ENCODE measurements at regions not wholly inside any gene's neighbourhood (a gene's known extent, or its start where the extent isn't known, plus 50 kb on each side); places are given as distances from the start of the nearest gene placed in this dataset.

GRCh38 chr2:78318275-78318674 lies 707.2 kb upstream of the REG3G start:
- Histone ChIP-seq H3K27ac (no peak overlapping the region), H3K9me3 (no peaks in the 10 kb centered on the region), H3K4me3 (no peak overlapping the region), H3K27me3 (no peaks in the 10 kb centered on the region), H3K36me3 (no peaks in the 10 kb centered on the region), H3K4me1 (no peaks in the 10 kb centered on the region)
- 68 to 76% methylated on average over 2 of the region's 2 CpGs for WGBS, 2 donors
- TF ChIP-seq POLR2AphosphoS5 (IDR thresholded peaks at IDR 0.05) (no peak), POLR2A (IDR thresholded peaks at IDR 0.05) (no peak), EP300 (IDR thresholded peaks at IDR 0.05) (no peak)
- intact Hi-C loops (cut with DNase I), result no loop called here
- DNase-seq, result no peak

DNA sequence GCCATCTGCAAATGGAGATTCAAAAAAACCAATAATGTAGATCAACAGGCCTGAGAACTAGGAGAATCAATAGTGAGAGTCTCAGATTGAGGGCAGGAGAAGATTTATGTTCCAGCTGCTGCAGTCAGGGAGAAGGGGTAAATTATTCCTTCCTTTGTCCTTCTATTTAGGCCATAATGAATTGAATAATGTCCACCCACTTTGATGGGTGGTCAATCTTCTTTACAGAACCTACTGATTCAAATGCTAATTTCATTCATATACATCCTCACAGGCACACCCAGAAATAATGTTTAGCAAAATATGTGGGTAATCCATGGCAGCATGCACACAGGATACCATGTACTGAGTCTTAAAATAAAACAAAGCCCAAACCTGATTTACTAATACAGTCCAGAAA lies 695.3 kb upstream of the REG3G start:
- no peak for DNase-seq
- intact Hi-C loops (cut with DNase I), result no loop called here
- no peaks in the 10 kb centered on the region for H3K4me1 ChIP-seq

DNA sequence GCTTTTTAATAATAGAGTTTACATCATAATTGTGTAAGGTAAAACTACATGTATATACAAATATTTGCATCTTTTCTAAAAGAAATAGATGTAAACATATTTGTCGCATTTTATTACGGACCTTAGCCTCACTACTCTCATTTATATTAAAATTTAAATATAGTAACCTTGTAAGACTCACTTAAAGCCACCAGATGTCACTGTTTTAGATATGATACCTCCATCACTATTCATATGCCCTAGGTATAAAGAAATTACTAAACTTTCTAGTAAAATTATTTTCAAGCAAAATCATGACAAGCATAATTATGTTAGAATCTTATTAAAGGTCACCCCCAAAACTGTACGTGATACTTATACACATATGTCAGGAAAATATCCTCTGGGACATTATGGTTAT lies 674.3 kb upstream of the REG3G start:
- Histone ChIP-seq H3K27me3 (no peaks in the 10 kb centered on the region), H3K4me3 (no peak overlapping the region), H3K36me3 (no peaks in the 10 kb centered on the region), H3K4me1 (no peaks in the 10 kb centered on the region), H3K27ac (no peak overlapping the region), H3K9me3 (no peaks in the 10 kb centered on the region)
- intact Hi-C loops (cut with DNase I), result loop anchor here (10.0 kb wide), 1 partner anchor 624 kb away; no protein-coding TSS in a partner anchor
- 31 to 70% methylated on average over 3 of the region's 3 CpGs for WGBS, 2 donors
- no peak for DNase-seq
- TF ChIP-seq POLR2A (IDR thresholded peaks at IDR 0.05) (no peak), EP300 (IDR thresholded peaks at IDR 0.05) (no peak), CTCF (IDR thresholded peaks at IDR 0.05) (peak in 1 of 4 experiments; percentile 11), POLR2AphosphoS5 (IDR thresholded peaks at IDR 0.05) (no peak)

More for the DNA sequence above, 695.3 kb upstream of the REG3G start:
- no peak overlapping the region for H3K4me3 ChIP-seq
- no peaks in the 10 kb centered on the region for H3K27me3 ChIP-seq
- no peak for TF ChIP-seq POLR2AphosphoS5 (IDR thresholded peaks at IDR 0.05)
- no peak for TF ChIP-seq EP300 (IDR thresholded peaks at IDR 0.05)
- no peak for TF ChIP-seq CTCF (IDR thresholded peaks at IDR 0.05)
- TF ChIP-seq POLR2A (IDR thresholded peaks at IDR 0.05), result no peak
- no peaks in the 10 kb centered on the region for H3K9me3 ChIP-seq
- no peak overlapping the region for H3K27ac ChIP-seq
- no peaks in the 10 kb centered on the region for H3K36me3 ChIP-seq

GRCh38 chr2:78353168-78353567 lies 672.3 kb upstream of the REG3G start:
- 65 to 92% methylated on average over 1 of the region's 1 CpG for WGBS, 2 donors
- H3K4me1 ChIP-seq, result no peaks in the 10 kb centered on the region
- intact Hi-C loops (cut with DNase I), result loop anchor here (10.0 kb wide), 1 partner anchor 622 kb away; no protein-coding TSS in a partner anchor
- no peaks in the 10 kb centered on the region for H3K9me3 ChIP-seq
- no peak overlapping the region for H3K4me3 ChIP-seq
- TF ChIP-seq CTCF (IDR thresholded peaks at IDR 0.05), result no peak
- TF ChIP-seq POLR2A (IDR thresholded peaks at IDR 0.05), result no peak
- no peak for TF ChIP-seq EP300 (IDR thresholded peaks at IDR 0.05)
- TF ChIP-seq POLR2AphosphoS5 (IDR thresholded peaks at IDR 0.05), result no peak
- H3K27me3 ChIP-seq, result no peaks in the 10 kb centered on the region
- H3K27ac ChIP-seq, result no peak overlapping the region
- no peak for DNase-seq
- no peaks in the 10 kb centered on the region for H3K36me3 ChIP-seq

DNA sequence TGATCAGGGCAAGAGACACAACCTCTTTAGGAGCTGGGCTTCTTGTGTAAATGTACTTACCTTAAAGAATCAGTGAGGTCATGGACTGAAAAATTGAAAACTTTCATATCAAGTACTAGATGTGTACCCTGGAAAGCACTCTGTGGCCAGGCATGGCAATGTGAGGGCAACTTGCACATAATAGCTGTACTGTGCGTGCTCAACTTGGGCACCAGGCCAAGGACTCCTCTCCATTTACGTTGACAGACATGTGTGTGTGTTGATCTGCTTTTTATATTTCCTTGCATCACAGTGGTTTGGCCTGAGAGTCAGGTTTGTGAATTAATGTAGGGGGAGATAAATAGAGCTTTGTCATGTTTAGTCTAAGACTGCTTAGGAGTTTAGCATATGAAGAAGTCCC lies 669.5 kb upstream of the REG3G start:
- Histone ChIP-seq H3K27me3 (no peaks in the 10 kb centered on the region), H3K27ac (no peak overlapping the region), H3K9me3 (no peaks in the 10 kb centered on the region), H3K36me3 (no peaks in the 10 kb centered on the region), H3K4me1 (no peaks in the 10 kb centered on the region), H3K4me3 (no peak overlapping the region)
- DNase-seq, result no peak
- TF ChIP-seq EP300 (IDR thresholded peaks at IDR 0.05), result no peak
- 44 to 69% methylated on average over 2 of the region's 2 CpGs for WGBS, 2 donors
- intact Hi-C loops (cut with DNase I), result loop anchor here (10.0 kb wide), 1 partner anchor 619 kb away; no protein-coding TSS in a partner anchor

DNA sequence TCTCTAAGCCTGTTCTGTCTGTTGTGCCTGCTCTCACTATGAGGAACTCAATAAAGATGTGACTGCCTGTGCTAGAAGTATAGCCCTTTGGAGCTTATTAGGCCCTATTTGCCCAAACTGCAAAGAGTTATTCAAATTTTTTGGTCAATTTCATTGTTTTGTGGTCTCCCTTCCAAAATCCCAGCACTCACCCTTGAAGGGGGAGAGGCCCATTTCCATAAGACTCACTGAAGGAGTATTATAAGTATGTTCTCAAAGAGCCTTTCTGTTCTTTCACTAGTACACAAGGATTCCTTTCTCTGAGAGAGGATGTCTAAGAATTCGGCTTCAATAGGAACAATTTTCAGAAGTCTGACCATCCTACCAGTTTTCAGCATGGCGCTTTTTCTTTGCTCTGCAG lies 641.9 kb upstream of the REG3G start:
- no peak for DNase-seq
- Histone ChIP-seq H3K27me3 (no peaks in the 10 kb centered on the region), H3K9me3 (no peaks in the 10 kb centered on the region), H3K4me1 (no peaks in the 10 kb centered on the region), H3K27ac (no peak overlapping the region), H3K4me3 (no peak overlapping the region), H3K36me3 (no peaks in the 10 kb centered on the region)
- TF ChIP-seq EP300 (IDR thresholded peaks at IDR 0.05), result no peak
- TF ChIP-seq POLR2AphosphoS5 (IDR thresholded peaks at IDR 0.05), result no peak
- TF ChIP-seq CTCF (IDR thresholded peaks at IDR 0.05), result no peak
- no peak for TF ChIP-seq POLR2A (IDR thresholded peaks at IDR 0.05)
- WGBS, 2 donors, result 61 to 63% methylated on average over 2 of the region's 2 CpGs
- intact Hi-C loops (cut with DNase I), result no loop called here

Data from sigmoid colon (tissue), 6 donors.